Lower lobe of right lung (tissue), 2 donors: ENCODE measurements at regions not wholly inside any gene's neighbourhood (a gene's known extent, or its start where the extent isn't known, plus 50 kb on each side); places are given as distances from the start of the nearest gene placed in this dataset.

Source experiments
- ATAC-seq, 2 donors: fragments of 200-7000 bp; cut with Tn5 transposase; one replicate each; pipeline ENCODE4 v1.9.1; 2020 to 2022; ENCODE audit warnings: mild to moderate bottlenecking in 2 of 2, moderate library complexity in 2 of 2
- DNase-seq: peaks from one replicate; pipeline ENCODE4 v3.0.0-alpha.2; 2020
- H3K27ac ChIP-seq: fragments of 200-600 bp; one replicate; pipeline ENCODE4 v1.8.0; 2022
- H3K27me3 ChIP-seq: fragments of 200-600 bp; one replicate; pipeline ENCODE4 v1.8.0; 2022; ENCODE audit warnings: low read depth
- H3K36me3 ChIP-seq: fragments of 200-600 bp; one replicate; pipeline ENCODE4 v1.8.0; 2022; ENCODE audit warnings: mild to moderate bottlenecking
- H3K4me1 ChIP-seq: fragments of 200-600 bp; one replicate; pipeline ENCODE4 v1.8.0; 2022
- H3K4me3 ChIP-seq: fragments of 200-600 bp; one replicate; pipeline ENCODE4 v1.8.0; 2022; ENCODE audit warnings: mild to moderate bottlenecking
- H3K9me3 ChIP-seq: fragments of 200-600 bp; one replicate; pipeline ENCODE4 v1.8.0; 2022
- intact Hi-C: fragments of 100-400 bp; cut with DNase I; formaldehyde crosslinking; loops from one replicate; pipeline ENCODE4 v1.11.0; 2022
- TF ChIP-seq, protein P1 (sequence below): fragments of 200-600 bp; IDR thresholded peaks from one replicate; pipeline ENCODE4 v1.8.0; 2022; ENCODE audit warnings: antibody characterized with exemption, mild to moderate bottlenecking
- donor health status: DM: no; HTN: yes; CAD: no; lungs with severe emphysema.

DNA sequence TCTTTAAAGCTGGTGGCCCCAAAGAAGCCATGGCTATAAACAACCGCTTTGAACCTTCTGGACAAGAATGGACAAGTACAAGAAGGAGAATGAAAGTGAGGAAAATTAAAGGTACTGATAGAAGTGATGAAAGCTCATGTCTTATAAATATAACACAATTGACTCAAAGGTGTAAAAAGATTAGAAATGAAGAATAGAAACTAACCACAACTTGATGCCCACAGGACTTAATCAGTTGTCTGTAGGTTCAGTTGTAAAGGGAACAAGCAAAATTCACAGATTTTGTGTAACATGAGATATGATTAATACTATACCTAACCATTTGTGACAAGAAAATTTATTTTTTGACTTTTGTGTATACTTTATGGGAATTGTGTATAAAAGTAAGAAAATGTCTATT lies 135.7 kb downstream of the NUP35 start:
- ATAC-seq, result no peak
- no peaks in the 10 kb centered on the region for H3K4me1 ChIP-seq
- H3K4me3 ChIP-seq, result no peak overlapping the region
- TF ChIP-seq, protein P1, sequence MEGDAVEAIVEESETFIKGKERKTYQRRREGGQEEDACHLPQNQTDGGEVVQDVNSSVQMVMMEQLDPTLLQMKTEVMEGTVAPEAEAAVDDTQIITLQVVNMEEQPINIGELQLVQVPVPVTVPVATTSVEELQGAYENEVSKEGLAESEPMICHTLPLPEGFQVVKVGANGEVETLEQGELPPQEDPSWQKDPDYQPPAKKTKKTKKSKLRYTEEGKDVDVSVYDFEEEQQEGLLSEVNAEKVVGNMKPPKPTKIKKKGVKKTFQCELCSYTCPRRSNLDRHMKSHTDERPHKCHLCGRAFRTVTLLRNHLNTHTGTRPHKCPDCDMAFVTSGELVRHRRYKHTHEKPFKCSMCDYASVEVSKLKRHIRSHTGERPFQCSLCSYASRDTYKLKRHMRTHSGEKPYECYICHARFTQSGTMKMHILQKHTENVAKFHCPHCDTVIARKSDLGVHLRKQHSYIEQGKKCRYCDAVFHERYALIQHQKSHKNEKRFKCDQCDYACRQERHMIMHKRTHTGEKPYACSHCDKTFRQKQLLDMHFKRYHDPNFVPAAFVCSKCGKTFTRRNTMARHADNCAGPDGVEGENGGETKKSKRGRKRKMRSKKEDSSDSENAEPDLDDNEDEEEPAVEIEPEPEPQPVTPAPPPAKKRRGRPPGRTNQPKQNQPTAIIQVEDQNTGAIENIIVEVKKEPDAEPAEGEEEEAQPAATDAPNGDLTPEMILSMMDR, result no peak
- H3K36me3 ChIP-seq, result no peaks in the 10 kb centered on the region
- intact Hi-C loops, result no loop called here
- no peaks in the 10 kb centered on the region for H3K9me3 ChIP-seq
- DNase-seq, result no peak
- H3K27ac ChIP-seq, result no peak overlapping the region
- no peaks in the 10 kb centered on the region for H3K27me3 ChIP-seq

DNA sequence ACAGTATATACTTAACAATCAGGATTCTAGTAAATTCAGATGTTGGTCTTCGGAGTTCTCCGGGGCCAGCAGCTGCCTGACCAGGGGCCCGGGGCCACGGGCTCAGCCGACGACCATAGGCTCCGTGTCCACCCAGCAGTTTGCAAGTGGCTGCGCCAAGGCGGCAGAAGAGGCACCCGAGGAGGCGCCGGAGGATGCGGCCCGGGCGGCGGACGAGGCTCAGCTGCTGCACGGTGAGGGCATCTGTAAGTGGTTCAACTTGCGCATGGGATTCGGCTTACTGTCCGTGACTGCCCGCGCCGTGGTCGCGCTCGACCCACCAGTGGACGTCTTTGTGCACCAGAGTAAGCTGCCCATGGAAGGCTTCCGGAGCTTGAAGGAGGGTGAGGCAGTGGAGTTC lies 136.3 kb downstream of the NUP35 start:
- ATAC-seq (no peak), DNase-seq (no peak)
- intact Hi-C loops, result no loop called here
- no peaks in the 10 kb centered on the region for H3K36me3 ChIP-seq
- no peaks in the 10 kb centered on the region for H3K27me3 ChIP-seq
- TF ChIP-seq, protein P1, result no peak
- H3K4me1 ChIP-seq, result no peaks in the 10 kb centered on the region
- H3K27ac ChIP-seq, result no peak overlapping the region
- no peaks in the 10 kb centered on the region for H3K9me3 ChIP-seq
- no peak overlapping the region for H3K4me3 ChIP-seq

DNA sequence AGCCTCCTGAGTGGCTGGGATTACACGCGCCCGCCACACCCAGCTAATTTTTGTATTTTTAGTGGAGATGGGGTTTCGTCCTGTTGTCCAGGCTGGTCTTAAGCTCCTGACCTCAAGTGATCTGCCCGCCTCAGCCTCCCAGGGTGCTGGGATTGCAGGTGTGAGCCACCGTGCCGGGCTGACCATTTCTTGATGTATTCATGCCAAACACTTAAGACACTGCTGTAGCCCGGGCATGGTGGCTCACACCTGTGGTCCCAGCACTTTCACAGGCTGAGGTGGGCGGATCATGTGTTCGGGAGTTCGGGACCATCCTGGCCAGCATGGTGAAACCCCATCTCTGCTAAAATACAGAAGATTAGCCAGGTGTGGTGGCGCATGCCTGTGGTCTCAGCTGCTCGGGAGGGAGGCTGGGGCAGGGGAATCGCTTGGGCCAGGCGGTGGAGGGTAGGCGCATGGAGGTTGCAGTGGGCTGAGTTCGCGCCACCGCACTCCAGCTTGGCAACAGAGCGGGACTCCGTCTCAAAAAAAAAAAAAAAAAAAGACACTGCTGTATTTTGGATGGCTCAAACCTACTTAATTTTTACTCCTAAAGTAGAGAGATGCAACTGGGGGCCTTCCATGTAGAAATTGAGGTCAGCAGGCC lies 140.8 kb downstream of the NUP35 start:
- DNase-seq (no peak), ATAC-seq (no peak)
- intact Hi-C loops, result no loop called here
- Histone ChIP-seq H3K4me3 (no peak overlapping the region), H3K27ac (no peak overlapping the region), H3K4me1 (no peaks in the 10 kb centered on the region), H3K27me3 (no peaks in the 10 kb centered on the region), H3K36me3 (no peaks in the 10 kb centered on the region), H3K9me3 (no peaks in the 10 kb centered on the region)
- TF ChIP-seq, protein P1, result no peak

DNA sequence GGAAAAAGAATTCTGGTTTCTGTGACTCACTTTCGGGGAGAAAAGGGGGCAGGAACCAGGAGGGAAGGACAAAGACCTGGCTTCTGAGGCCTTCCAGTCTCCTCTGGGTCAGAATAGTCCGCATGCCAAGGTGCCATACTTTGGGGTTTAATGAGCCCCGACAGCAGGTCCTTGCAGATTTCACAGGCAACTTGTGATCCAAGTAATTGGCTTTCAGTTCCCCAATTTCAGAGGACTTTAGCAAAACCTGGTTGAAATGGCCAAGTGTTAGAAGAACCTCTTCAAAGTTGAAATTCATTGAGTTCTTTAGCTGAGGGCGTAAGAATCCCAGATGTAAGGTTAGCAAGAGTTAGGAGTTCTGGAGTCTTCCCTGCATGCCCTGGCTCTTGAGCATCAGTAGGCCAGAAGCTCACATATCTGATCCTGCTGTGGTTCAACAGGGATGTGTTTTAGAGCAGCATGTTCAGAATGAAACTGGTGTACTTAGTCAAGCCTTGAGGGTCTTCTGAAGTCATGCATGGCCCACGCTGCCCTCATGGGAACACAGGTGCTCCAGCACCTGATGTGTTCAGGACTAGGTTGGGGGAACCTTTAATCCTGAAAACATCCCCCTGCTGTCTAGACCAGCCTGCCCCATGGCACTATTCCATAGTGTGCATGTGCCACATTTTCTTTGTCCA lies 143.0 kb downstream of the NUP35 start:
- DNase-seq (no peak), ATAC-seq (no peak)
- Histone ChIP-seq H3K27ac (no peak overlapping the region), H3K4me1 (no peaks in the 10 kb centered on the region), H3K9me3 (no peaks in the 10 kb centered on the region), H3K36me3 (no peaks in the 10 kb centered on the region), H3K27me3 (no peaks in the 10 kb centered on the region), H3K4me3 (no peak overlapping the region)
- TF ChIP-seq, protein P1, result no peak
- intact Hi-C loops, result no loop called here

DNA sequence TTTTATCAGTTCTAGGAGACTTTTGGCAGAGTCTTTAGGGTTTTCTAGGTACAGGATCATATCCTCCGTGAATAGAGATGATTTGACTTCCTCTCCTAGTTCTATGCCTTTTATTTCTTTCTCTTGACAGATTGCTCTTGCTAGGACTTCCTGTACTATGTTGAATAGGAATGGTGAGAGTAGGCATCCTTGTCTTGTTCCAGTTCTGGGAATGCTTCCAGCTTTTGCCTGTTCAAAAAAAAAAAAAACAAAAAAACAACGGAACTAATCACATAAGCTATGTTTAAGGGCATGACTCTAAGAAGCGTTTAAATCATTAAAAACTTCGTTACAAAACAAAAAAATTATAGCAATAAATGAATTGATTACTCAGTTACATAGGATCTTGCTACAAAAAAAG lies 145.7 kb downstream of the NUP35 start:
- Histone ChIP-seq H3K4me3 (no peak overlapping the region), H3K4me1 (no peaks in the 10 kb centered on the region), H3K9me3 (no peaks in the 10 kb centered on the region), H3K27ac (no peak overlapping the region), H3K27me3 (no peaks in the 10 kb centered on the region), H3K36me3 (no peaks in the 10 kb centered on the region)
- intact Hi-C loops, result no loop called here
- DNase-seq (no peak), ATAC-seq (no peak)
- TF ChIP-seq, protein P1, result no peak
